ENCODE measurements at regions not wholly inside any gene's neighbourhood (a gene's known extent, or its start where the extent isn't known, plus 50 kb on each side); places are given as distances from the start of the nearest gene placed in this dataset.

DNA sequence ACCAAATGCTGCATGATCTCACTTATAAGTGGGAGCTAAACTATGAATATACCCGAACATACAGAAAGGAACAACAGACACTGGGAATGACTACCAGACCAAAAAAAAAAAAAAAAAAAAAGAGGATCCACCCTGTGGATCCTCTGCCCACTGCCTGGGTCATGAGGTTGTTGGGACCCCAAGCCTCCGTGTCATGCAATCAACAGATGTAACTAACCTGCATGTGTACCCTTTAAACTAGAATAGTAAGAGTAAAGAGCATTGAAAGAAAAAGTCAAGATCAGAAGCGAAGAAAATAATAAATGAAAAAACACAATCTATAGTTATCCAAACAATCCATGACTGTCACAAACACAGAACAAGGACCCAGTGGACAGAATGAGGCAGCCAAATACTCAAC lies 109.5 kb upstream of the TOP3B start:
- DNase-seq, result no peak

DNA sequence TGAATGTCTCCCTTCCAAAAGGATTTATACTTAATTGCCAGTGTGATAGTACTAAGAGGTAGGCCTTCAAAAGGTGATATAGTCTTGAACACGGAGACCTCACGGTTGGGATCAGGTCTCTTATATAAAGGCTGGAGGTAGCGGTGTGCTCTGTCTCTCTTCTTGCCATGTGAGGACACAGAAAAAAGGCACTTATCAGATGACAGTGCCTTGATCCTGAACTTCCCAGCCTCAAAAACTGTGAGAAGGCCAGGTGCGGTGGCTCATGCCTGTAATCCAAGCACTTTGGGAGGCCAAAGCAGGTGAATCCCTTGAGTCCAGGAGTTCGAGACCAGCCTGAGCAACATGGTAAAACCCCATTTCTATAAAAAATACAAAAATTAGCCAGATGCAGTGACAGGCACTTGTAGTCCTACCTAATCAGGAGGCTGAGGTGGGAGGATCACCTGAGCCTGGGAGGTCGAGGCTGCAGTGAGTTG lies 108.9 kb upstream of the TOP3B start:
- no peak for DNase-seq

- no peak for DNase-seq
Observed at GRCh38 chr22:22090650-22091399, 108.2 kb upstream of the TOP3B start.

- DNase-seq, result no peak
Observed at GRCh38 chr22:22089459-22090308, 107.1 kb upstream of the TOP3B start.

GRCh38 chr22:22088658-22089458 lies 106.3 kb upstream of the TOP3B start:
- DNase-seq, result no peak

GRCh38 chr22:22087854-22088657 lies 105.5 kb upstream of the TOP3B start:
- DNase-seq, result no peak

DNA sequence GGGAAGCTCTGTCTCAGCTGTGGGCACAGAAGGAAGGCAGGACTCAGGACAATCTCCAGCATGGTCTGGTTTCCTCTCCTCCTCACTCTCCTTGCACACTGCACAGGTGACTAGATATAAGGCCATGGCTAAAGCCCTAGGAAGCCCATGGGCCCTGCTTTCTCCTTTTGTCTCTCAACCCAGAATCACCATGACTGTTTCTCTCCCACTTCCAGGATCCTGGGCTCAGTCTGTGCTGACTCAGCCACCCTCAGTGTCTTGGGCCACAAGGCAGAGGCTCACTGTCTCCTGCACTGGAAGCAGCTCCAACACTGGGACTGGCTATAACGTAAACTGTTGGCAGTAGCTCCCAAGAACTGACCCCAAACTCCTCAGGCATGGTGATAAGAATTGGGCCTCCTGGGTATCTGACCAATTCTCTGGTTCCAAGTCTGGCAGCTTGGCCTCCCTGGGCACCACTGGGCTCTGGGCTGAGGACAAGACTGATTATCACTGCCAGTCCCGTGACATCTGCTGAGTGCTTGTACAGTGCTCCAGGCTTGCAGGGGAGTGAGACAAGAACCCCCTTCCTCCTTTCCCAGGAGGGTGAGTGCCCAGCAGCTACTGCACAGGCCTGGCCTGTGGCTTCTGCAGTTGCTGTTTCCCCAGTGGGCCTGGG lies 104.0 kb upstream of the TOP3B start:
- no peak for DNase-seq

DNA sequence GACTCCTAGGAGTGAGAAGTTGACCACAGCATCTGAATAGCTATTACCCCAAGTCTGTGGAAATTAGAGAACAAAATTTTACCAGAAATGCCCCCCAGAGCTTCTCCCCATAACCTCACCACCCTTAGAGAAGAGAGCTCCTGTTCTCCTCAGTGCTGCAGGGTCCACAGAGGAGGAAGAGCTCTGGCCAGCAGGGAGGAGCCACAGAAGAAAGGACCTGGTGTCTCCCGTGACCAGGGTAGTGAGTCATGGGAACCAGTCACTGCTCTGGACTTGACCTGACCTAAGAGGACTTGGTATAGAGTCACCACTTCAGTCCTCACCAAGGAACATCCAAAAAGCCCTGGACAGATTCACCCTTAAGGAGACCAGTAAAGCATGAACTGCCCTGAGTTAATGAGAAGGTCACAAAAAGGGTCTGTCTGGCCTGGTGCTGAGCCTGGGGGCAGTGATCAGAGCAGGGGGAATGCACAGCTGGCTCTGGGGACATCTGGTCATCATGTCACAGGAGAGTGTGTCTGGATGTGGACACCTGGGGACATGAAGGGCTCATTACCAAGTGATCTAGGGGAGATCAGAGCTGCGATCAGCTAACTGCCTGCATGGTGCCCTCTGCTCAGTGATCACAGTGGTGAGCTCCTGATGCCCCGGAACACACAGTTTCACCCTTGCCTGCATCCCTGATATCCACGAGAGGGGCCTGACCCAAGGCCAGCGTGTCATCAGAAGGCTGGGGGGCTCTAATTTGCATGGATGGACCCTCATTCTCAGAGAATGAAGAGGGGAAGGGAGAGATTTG lies 103.3 kb upstream of the TOP3B start:
- DNase-seq, result no peak

DNA sequence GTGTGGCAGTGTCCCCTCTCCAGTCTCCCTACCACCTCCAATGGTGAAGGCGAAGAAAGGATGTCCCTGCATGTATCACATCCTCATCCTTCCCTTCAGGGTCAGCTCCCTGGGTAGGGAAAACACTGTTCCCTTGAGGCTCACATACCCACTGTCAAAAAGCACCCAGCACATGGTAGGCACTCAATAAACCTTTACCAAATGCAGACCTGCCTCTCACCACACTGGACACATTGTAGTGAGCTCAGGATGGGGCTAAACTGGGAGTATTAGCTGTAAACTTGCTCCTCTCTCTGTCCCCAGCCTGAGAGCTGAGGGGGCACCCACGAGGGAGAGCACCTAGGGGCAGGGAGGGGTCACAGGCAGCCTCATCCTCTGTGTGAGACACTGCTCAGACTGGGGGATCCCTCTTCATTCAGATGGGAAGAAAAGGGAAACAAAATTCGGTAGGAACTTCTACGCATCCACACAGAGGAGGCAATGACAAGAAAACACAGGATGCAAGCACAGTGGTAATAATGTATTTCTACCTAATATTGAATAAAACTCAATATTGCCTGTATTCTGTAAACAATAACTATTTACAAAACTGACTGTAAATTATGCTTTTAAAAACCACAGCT lies 101.6 kb upstream of the TOP3B start:
- no peak for DNase-seq

- no peak for DNase-seq
Observed at GRCh38 chr22:22082960-22083359, 100.4 kb upstream of the TOP3B start.

DNA sequence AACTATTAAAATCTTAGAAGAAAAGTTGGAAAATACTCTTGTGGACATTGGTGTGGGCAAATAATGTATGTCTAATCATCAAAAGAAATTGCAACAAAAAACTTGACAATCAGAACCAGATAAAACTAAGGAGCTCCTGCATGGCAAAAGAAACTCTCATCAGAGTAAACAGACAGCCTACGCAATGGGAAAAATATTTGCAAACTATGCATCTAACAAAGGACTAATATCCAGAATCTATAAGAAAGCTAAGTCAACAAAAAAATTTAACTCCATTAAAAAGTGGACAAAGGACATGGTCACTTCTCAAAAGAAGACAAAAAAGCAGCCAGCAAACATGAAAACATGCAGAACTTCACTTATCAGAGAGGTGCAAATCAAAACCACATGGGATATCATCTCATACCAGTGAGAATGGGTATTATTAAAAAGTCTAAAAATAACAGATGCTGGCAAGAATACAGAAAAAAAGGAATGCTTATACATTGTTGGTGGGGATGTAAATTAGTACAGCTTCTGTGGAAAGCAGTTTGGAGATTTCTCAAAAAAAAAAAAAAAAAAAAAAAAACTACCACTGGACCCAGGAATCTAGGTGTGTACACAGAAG lies 99.7 kb upstream of the TOP3B start:
- no peak for DNase-seq

DNA sequence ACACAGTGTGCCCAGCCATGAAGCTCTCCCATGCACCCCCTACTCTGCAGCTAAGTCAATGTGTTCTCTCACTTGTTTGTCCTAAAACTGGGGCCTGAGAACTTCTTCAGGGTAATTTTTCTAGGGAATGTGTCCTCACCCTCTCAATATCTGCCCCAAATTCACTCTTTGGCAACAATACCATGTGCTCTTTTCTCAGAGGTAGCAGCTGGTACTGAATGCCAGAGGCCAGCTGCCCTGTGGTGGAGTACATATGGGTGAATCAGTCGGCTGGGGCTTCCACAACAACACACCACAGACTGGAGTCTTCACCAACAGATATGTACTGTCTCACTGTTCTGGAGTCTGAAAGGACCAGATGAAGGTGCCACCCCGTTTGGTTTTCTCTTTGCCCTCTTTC lies 97.7 kb upstream of the TOP3B start:
- no peak for DNase-seq

DNA sequence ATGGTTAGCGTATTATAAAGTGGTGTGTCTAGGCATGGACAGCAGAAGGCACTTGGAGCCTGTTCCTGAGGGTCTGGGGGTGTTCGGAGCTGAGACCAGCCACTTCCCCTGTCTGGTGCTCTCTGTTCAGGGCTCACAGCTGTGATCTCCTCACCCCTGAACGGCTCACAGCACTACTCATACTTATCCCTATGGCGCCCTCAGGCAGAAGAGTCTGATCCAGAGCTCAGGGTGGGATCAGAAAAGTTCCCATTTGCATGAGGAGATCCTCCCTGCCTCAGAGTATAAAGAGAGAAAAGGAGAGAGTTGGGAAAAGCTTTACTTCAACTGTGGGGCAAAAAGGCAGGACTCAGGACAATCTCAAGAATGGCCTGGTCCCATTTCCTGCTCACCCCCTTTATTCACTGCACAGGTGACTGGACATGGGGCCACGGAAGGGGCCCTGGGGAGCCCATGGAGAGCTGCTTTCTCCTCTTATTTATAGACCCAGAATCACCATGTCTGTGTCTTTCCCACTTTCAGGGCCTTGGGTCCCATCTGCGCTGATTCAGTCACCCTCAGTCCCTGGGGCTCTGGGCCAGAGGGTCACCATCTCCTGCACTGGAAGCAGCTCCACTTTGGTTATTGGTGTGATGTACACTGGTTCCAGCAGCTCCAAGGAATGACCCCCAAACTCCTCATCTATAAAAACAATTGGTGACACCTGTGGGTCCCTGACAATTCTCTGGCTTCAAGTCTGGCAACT lies 97.0 kb upstream of the TOP3B start:
- no peak for DNase-seq

DNA sequence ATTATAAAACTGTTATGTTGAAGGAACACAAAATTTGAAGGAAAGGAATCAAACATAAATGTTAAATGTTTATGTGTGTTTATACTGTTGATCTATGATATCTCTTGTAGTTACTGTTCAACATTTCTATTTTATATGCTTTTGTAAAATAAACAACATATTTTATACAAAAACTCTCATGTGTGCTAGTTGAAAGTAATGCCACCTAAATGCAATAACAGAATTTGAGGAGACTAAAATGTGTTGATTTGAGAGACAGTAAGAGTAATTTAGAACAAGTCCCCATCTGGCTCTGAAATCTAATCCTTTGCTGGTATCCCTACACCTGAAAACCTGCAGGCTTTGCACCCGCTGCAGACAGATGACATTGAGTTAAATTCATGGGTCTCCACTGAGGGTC lies 95.7 kb upstream of the TOP3B start:
- DNase-seq, result no peak

- no peak for DNase-seq
Observed at GRCh38 chr22:22076932-22077703, 94.5 kb upstream of the TOP3B start.

- DNase-seq, result no peak
Observed at GRCh38 chr22:22076361-22076760, 93.8 kb upstream of the TOP3B start.

GRCh38 chr22:22075382-22076163 lies 93.0 kb upstream of the TOP3B start:
- DNase-seq, result no peak
